GM21526 (cell line): ENCODE measurements at regions not wholly inside any gene's neighbourhood (a gene's known extent, or its start where the extent isn't known, plus 50 kb on each side); places are given as distances from the start of the nearest gene placed in this dataset.
"Not testable (repeated sequence)": the region's sequence is repeated elsewhere in the genome, so short reads cannot be mapped to it uniquely, and the experiment has no call there.

Source experiments
- ATAC-seq: cut with Tn5 transposase; IDR thresholded peaks from one replicate; pipeline ENCODE4 v1.9.1; 2021; ENCODE audit warnings: moderate library complexity; ENCODE audit not compliant: unreplicated experiment, low FRiP score

- ATAC-seq = no peak
Observed at GRCh38 chr10:111261081-111261615, 184.3 kb downstream of the ADRA2A start.

GRCh38 chr10:111265341-111265740, 188.5 kb downstream of the ADRA2A start:
- ATAC-seq = no peak

- no peak for ATAC-seq
Observed at GRCh38 chr10:111266165-111266564, 189.3 kb downstream of the ADRA2A start.

- no peak for ATAC-seq
Observed at GRCh38 chr10:111267673-111268072, 190.8 kb downstream of the ADRA2A start.

GRCh38 chr10:111273235-111273634, 196.4 kb downstream of the ADRA2A start:
- ATAC-seq = no peak

GRCh38 chr10:111273635-111274034, 196.8 kb downstream of the ADRA2A start:
- ATAC-seq = no peak

- ATAC-seq = no peak
Observed at GRCh38 chr10:111275091-111275490, 198.3 kb downstream of the ADRA2A start.

GRCh38 chr10:111277661-111278060, 200.8 kb downstream of the ADRA2A start:
- no peak for ATAC-seq

- ATAC-seq = no peak
Observed at GRCh38 chr10:111278266-111278665, 201.4 kb downstream of the ADRA2A start.

GRCh38 chr10:111281516-111281915, 204.7 kb downstream of the ADRA2A start:
- no peak for ATAC-seq

- ATAC-seq = no peak
Observed at GRCh38 chr10:111289461-111289860, 212.6 kb downstream of the ADRA2A start.

- ATAC-seq = no peak
Observed at GRCh38 chr10:111290649-111291048, 213.8 kb downstream of the ADRA2A start.

GRCh38 chr10:111295788-111296187, 219.0 kb downstream of the ADRA2A start:
- ATAC-seq = no peak

- ATAC-seq = no peak
Observed at GRCh38 chr10:111297351-111297848, 220.6 kb downstream of the ADRA2A start.

- no peak for ATAC-seq
Observed at GRCh38 chr10:111298031-111298430, 221.2 kb downstream of the ADRA2A start.

- ATAC-seq = no peak
Observed at GRCh38 chr10:111299037-111299436, 222.2 kb downstream of the ADRA2A start.

- ATAC-seq = no peak
Observed at GRCh38 chr10:111303887-111304286, 227.1 kb downstream of the ADRA2A start.

- ATAC-seq = no peak
Observed at GRCh38 chr10:111316722-111317212, 239.9 kb downstream of the ADRA2A start.

GRCh38 chr10:111319866-111320265, 243.0 kb downstream of the ADRA2A start:
- ATAC-seq = no peak

GRCh38 chr10:111323389-111323966, 246.6 kb downstream of the ADRA2A start:
- ATAC-seq = no peak

GRCh38 chr10:111332174-111332573, 255.3 kb downstream of the ADRA2A start:
- ATAC-seq = not testable (repeated sequence)

- ATAC-seq = no peak
Observed at GRCh38 chr10:111335826-111336225, 259.0 kb downstream of the ADRA2A start.
